ENCODE measurements at regions not wholly inside any gene's neighbourhood (a gene's known extent, or its start where the extent isn't known, plus 50 kb on each side); places are given as distances from the start of the nearest gene placed in this dataset.
"Not testable (repeated sequence)": the region's sequence is repeated elsewhere in the genome, so short reads cannot be mapped to it uniquely, and the experiment has no call there.

GRCh38 chr19:22545751-22546150, 88.4 kb upstream of the ZNF492 start:
- no peaks in the 10 kb centered on the region for H3K4me1 ChIP-seq (ENCODE audit: control insufficient read depth in 2 of 2, insufficient read depth in 2 of 2, low read length in 2 of 2)
- H3K9me3 ChIP-seq (ENCODE audit: control insufficient read depth in 2 of 2, insufficient read depth in 1 of 2, low read length in 1 of 2), result peaks cover 10 to 44% of the 10 kb centered on the region in 2 donors
- peak in 2 of 9 donors; percentile 2 to 10 for DNase-seq (ENCODE audit: low read depth in 6 of 9, low spot score in 9 of 9)
- H3K27ac ChIP-seq (ENCODE audit: low read depth in 1 of 2, low read length in 1 of 2), result no peak overlapping the region
- no peaks in the 10 kb centered on the region for H3K27me3 ChIP-seq (ENCODE audit: control insufficient read depth in 2 of 2, insufficient read depth in 1 of 2, low read length in 1 of 2)
- no peak overlapping the region for H3K4me3 ChIP-seq (ENCODE audit: low read length in 2 of 2)
- H3K36me3 ChIP-seq (ENCODE audit: control insufficient read depth in 2 of 2, insufficient read depth in 2 of 2, low read length in 1 of 2), result no peaks in the 10 kb centered on the region
- 16% methylated on average over 5 of the region's 5 CpGs for WGBS

GRCh38 chr19:22533761-22534160, 100.4 kb upstream of the ZNF492 start:
- Histone ChIP-seq H3K4me1 (ENCODE audit: control insufficient read depth in 2 of 2, insufficient read depth in 2 of 2, low read length in 2 of 2) (no peaks in the 10 kb centered on the region), H3K4me3 (ENCODE audit: low read length in 2 of 2) (no peak overlapping the region), H3K9me3 (ENCODE audit: control insufficient read depth in 2 of 2, insufficient read depth in 1 of 2, low read length in 1 of 2) (peaks cover 0 to 12% of the 10 kb centered on the region in 2 donors), H3K36me3 (ENCODE audit: control insufficient read depth in 2 of 2, insufficient read depth in 2 of 2, low read length in 1 of 2) (no peaks in the 10 kb centered on the region), H3K27me3 (ENCODE audit: control insufficient read depth in 2 of 2, insufficient read depth in 1 of 2, low read length in 1 of 2) (no peaks in the 10 kb centered on the region), H3K27ac (ENCODE audit: low read depth in 1 of 2, low read length in 1 of 2) (no peak overlapping the region)
- 93% methylated on average over 5 of the region's 5 CpGs for WGBS
- no peak for DNase-seq (ENCODE audit: low read depth in 6 of 9, low spot score in 9 of 9)

GRCh38 chr19:22532388-22533300, 101.5 kb upstream of the ZNF492 start:
- whole genome bisulfite sequencing, result 10% methylated on average over 43 of the region's 43 CpGs
- Histone ChIP-seq H3K27me3 (ENCODE audit: control insufficient read depth in 2 of 2, insufficient read depth in 1 of 2, low read length in 1 of 2) (no peaks in the 10 kb centered on the region), H3K4me3 (ENCODE audit: low read length in 2 of 2) (no peak overlapping the region), H3K4me1 (ENCODE audit: control insufficient read depth in 2 of 2, insufficient read depth in 2 of 2, low read length in 2 of 2) (no peaks in the 10 kb centered on the region), H3K9me3 (ENCODE audit: control insufficient read depth in 2 of 2, insufficient read depth in 1 of 2, low read length in 1 of 2) (peaks cover 0 to 12% of the 10 kb centered on the region in 2 donors), H3K27ac (ENCODE audit: low read depth in 1 of 2, low read length in 1 of 2) (no peak overlapping the region), H3K36me3 (ENCODE audit: control insufficient read depth in 2 of 2, insufficient read depth in 2 of 2, low read length in 1 of 2) (no peaks in the 10 kb centered on the region)
- DNase-seq (ENCODE audit: low read depth in 6 of 9, low spot score in 9 of 9), result peak in 1 of 9 donors; percentile 2

- Histone ChIP-seq H3K27ac (ENCODE audit: low read depth in 1 of 2, low read length in 1 of 2) (no peak overlapping the region), H3K9me3 (ENCODE audit: control insufficient read depth in 2 of 2, insufficient read depth in 1 of 2, low read length in 1 of 2) (peaks cover 3 to 30% of the 10 kb centered on the region in 2 donors), H3K36me3 (ENCODE audit: control insufficient read depth in 2 of 2, insufficient read depth in 2 of 2, low read length in 1 of 2) (no peaks in the 10 kb centered on the region), H3K4me1 (ENCODE audit: control insufficient read depth in 2 of 2, insufficient read depth in 2 of 2, low read length in 2 of 2) (no peaks in the 10 kb centered on the region), H3K4me3 (ENCODE audit: low read length in 2 of 2) (no peak overlapping the region), H3K27me3 (ENCODE audit: control insufficient read depth in 2 of 2, insufficient read depth in 1 of 2, low read length in 1 of 2) (no peaks in the 10 kb centered on the region)
- DNase-seq (ENCODE audit: low read depth in 6 of 9, low spot score in 9 of 9), result no peak
- 94% methylated on average over 4 of the region's 4 CpGs for WGBS
Observed at GRCh38 chr19:22530042-22530441, 104.1 kb upstream of the ZNF492 start.

- no peak overlapping the region for H3K4me3 ChIP-seq (ENCODE audit: low read length in 2 of 2)
- 86% methylated on average over 8 of the region's 8 CpGs for WGBS
- no peak overlapping the region for H3K27ac ChIP-seq (ENCODE audit: low read depth in 1 of 2, low read length in 1 of 2)
- peaks cover 3 to 30% of the 10 kb centered on the region in 2 donors for H3K9me3 ChIP-seq (ENCODE audit: control insufficient read depth in 2 of 2, insufficient read depth in 1 of 2, low read length in 1 of 2)
- H3K4me1 ChIP-seq (ENCODE audit: control insufficient read depth in 2 of 2, insufficient read depth in 2 of 2, low read length in 2 of 2), result no peaks in the 10 kb centered on the region
- no peak for DNase-seq (ENCODE audit: low read depth in 6 of 9, low spot score in 9 of 9)
- H3K27me3 ChIP-seq (ENCODE audit: control insufficient read depth in 2 of 2, insufficient read depth in 1 of 2, low read length in 1 of 2), result no peaks in the 10 kb centered on the region
- no peaks in the 10 kb centered on the region for H3K36me3 ChIP-seq (ENCODE audit: control insufficient read depth in 2 of 2, insufficient read depth in 2 of 2, low read length in 1 of 2)
Observed at GRCh38 chr19:22528956-22529355, 105.2 kb upstream of the ZNF492 start.

GRCh38 chr19:22527554-22527953, 105.4 kb upstream of the ZNF98 start:
- Histone ChIP-seq H3K36me3 (ENCODE audit: control insufficient read depth in 2 of 2, insufficient read depth in 2 of 2, low read length in 1 of 2) (no peaks in the 10 kb centered on the region), H3K27me3 (ENCODE audit: control insufficient read depth in 2 of 2, insufficient read depth in 1 of 2, low read length in 1 of 2) (no peaks in the 10 kb centered on the region), H3K4me1 (ENCODE audit: control insufficient read depth in 2 of 2, insufficient read depth in 2 of 2, low read length in 2 of 2) (no peaks in the 10 kb centered on the region), H3K9me3 (ENCODE audit: control insufficient read depth in 2 of 2, insufficient read depth in 1 of 2, low read length in 1 of 2) (peaks cover 5 to 25% of the 10 kb centered on the region in 2 donors), H3K4me3 (ENCODE audit: low read length in 2 of 2) (no peak overlapping the region), H3K27ac (ENCODE audit: low read depth in 1 of 2, low read length in 1 of 2) (no peak overlapping the region)
- 67% methylated on average over 12 of the region's 12 CpGs for WGBS
- no peak for DNase-seq (ENCODE audit: low read depth in 6 of 9, low spot score in 9 of 9)

GRCh38 chr19:22526661-22527272, 104.6 kb upstream of the ZNF98 start:
- H3K4me1 ChIP-seq (ENCODE audit: control insufficient read depth in 2 of 2, insufficient read depth in 2 of 2, low read length in 2 of 2), result no peaks in the 10 kb centered on the region
- H3K27ac ChIP-seq (ENCODE audit: low read depth in 1 of 2, low read length in 1 of 2), result no peak overlapping the region
- H3K9me3 ChIP-seq (ENCODE audit: control insufficient read depth in 2 of 2, insufficient read depth in 1 of 2, low read length in 1 of 2), result peaks cover 5 to 19% of the 10 kb centered on the region in 2 donors
- no peaks in the 10 kb centered on the region for H3K36me3 ChIP-seq (ENCODE audit: control insufficient read depth in 2 of 2, insufficient read depth in 2 of 2, low read length in 1 of 2)
- H3K27me3 ChIP-seq (ENCODE audit: control insufficient read depth in 2 of 2, insufficient read depth in 1 of 2, low read length in 1 of 2), result no peaks in the 10 kb centered on the region
- 51% methylated on average over 11 of the region's 11 CpGs for WGBS
- H3K4me3 ChIP-seq (ENCODE audit: low read length in 2 of 2), result no peak overlapping the region
- DNase-seq (ENCODE audit: low read depth in 6 of 9, low spot score in 9 of 9), result no peak

- Histone ChIP-seq H3K9me3 (ENCODE audit: control insufficient read depth in 2 of 2, insufficient read depth in 1 of 2, low read length in 1 of 2) (peaks cover 11 to 28% of the 10 kb centered on the region in 2 donors), H3K27ac (ENCODE audit: low read depth in 1 of 2, low read length in 1 of 2) (no peak overlapping the region), H3K4me3 (ENCODE audit: low read length in 2 of 2) (no peak overlapping the region), H3K36me3 (ENCODE audit: control insufficient read depth in 2 of 2, insufficient read depth in 2 of 2, low read length in 1 of 2) (no peaks in the 10 kb centered on the region), H3K27me3 (ENCODE audit: control insufficient read depth in 2 of 2, insufficient read depth in 1 of 2, low read length in 1 of 2) (no peaks in the 10 kb centered on the region), H3K4me1 (ENCODE audit: control insufficient read depth in 2 of 2, insufficient read depth in 2 of 2, low read length in 2 of 2) (no peaks in the 10 kb centered on the region)
- 94% methylated on average over 4 of the region's 4 CpGs for WGBS
- no peak for DNase-seq (ENCODE audit: low read depth in 6 of 9, low spot score in 9 of 9)
Observed at GRCh38 chr19:22523940-22524339, 101.8 kb upstream of the ZNF98 start.

GRCh38 chr19:22519562-22519961, 97.4 kb upstream of the ZNF98 start:
- H3K36me3 ChIP-seq (ENCODE audit: control insufficient read depth in 2 of 2, insufficient read depth in 2 of 2, low read length in 1 of 2); H3K27me3 ChIP-seq (ENCODE audit: control insufficient read depth in 2 of 2, insufficient read depth in 1 of 2, low read length in 1 of 2); H3K4me1 ChIP-seq (ENCODE audit: control insufficient read depth in 2 of 2, insufficient read depth in 2 of 2, low read length in 2 of 2); H3K27ac ChIP-seq (ENCODE audit: low read depth in 1 of 2, low read length in 1 of 2); H3K4me3 ChIP-seq (ENCODE audit: low read length in 2 of 2); DNase-seq (ENCODE audit: low read depth in 6 of 9, low spot score in 9 of 9): not testable (repeated sequence)
- WGBS, result 24% methylated on average over 13 of the region's 13 CpGs
- H3K9me3 ChIP-seq (ENCODE audit: control insufficient read depth in 2 of 2, insufficient read depth in 1 of 2, low read length in 1 of 2), result peaks cover 12 to 41% of the 10 kb centered on the region in 2 donors

Measured in thymus (tissue), 11 donors.